Left ventricle myocardium superior (tissue), 1 donor: ENCODE measurements at regions not wholly inside any gene's neighbourhood (a gene's known extent, or its start where the extent isn't known, plus 50 kb on each side); places are given as distances from the start of the nearest gene placed in this dataset.
A peak's percentile ranks its signal among the peaks of the same experiment; 100 is the strongest.
"Not testable (repeated sequence)": the region's sequence is repeated elsewhere in the genome, so short reads cannot be mapped to it uniquely, and the experiment has no call there.

ENCODE experiments used
- ATAC-seq: fragments of 200-7000 bp; cut with Tn5 transposase; one replicate; pipeline ENCODE4 v1.9.1; 2020; ENCODE audit warnings: mild to moderate bottlenecking, moderate library complexity
- DNase-seq: peaks from one replicate; pipeline ENCODE4 v3.0.0-alpha.2; 2020
- intact Hi-C: fragments of 100-400 bp; cut with micrococcal nuclease; formaldehyde crosslinking; loops from one replicate; pipeline ENCODE4 v1.11.0; 2022
- donor health status: DM: no; HTN: yes; CAD: no; lungs with severe emphysema.

DNA sequence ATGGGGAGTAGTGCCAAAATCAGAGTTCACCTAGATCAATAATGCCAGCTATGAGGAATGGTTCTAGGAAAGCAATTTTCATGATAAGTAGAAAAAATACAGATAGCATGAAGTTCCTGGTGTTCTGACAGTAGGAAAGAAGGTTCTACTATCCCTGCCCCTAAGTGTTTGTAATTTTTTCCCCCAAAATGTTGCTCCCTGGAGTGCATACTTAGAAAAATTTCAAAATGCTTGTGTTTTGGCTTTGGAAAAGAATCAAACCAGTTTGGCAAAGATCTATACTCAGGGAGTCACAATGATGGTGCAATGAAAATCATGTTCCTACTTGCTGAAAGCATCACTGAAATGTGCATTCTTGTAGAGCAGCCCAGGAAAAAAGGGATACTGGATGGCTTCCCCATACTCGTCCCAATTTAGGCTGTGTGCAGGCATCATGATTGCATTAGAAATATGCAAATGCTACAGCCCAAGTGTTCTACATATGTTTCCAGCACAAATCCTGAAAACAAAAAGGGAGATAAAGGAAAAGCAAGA lies 74.7 kb downstream of the LPAR4 start:
- ATAC-seq: peak; percentile 74
- intact Hi-C loops: no loop called here

GRCh38 chrX:78831523-78831922 lies 84.0 kb downstream of the LPAR4 start:
- DNase-seq (no peak), ATAC-seq (no peak)
- intact Hi-C loops: no loop called here

More for the DNA sequence above, 74.7 kb downstream of the LPAR4 start:
- no peak for DNase-seq

DNA sequence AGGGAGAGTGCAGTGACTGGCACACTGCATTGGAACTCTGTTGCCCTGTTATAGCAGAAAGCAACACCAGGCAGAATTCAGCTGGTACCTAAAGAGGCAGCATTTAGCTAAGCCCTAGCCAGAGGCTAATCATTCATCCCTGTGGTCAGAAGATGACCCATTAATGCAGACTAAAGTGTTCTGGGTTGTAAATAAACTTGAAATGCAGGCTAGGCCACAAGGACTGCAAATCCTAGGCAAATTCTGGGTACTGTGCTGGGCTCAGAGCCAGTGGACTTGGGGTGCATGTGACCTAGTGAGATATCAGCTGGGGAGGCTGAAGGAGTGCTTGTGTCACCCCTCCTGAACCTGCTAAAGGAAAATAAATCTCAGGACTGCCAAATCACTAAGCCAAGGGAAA lies 91.2 kb downstream of the LPAR4 start:
- intact Hi-C loops: no loop called here
- no peak for DNase-seq
- no peak for ATAC-seq

DNA sequence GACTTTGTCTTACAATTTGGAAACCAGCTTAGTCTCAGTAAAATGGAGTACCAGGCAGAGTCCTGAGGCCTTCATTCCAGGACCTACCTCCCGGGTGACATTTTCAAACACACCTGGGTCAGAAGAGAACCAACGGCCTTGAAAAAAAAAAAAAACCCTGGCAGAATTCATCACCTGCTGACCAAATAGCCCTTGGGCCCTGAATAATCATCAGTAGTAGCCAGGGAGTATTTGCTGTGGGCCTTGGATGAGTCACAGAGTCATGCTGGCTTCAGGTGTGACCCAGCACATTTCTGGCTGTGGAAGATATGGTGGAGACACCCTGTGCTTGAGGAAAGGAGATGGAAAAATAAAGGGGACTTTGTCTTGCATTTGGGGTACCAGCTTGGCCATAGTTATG lies 92.2 kb downstream of the LPAR4 start:
- DNase-seq (no peak), ATAC-seq (no peak)
- intact Hi-C loops: no loop called here

DNA sequence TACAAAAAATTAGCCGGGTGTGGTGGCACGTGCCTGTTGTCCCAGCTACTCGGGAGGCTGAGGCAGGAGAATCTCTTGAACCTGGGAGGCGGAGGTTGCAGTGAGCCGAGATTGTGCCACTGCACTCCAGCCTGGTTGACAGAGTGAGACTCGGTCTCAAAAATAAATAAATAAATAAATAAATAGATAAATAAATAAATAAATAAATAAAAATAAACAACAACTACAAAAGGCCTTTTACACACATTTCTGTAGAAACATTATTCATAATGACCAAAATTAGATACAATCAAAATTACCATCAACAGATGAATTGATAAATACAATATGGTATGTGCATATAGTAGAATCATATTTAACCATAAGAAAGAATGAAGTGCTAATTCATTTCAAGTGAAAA lies 96.7 kb downstream of the LPAR4 start:
- intact Hi-C loops, DNase-seq, ATAC-seq: not testable (repeated sequence)

DNA sequence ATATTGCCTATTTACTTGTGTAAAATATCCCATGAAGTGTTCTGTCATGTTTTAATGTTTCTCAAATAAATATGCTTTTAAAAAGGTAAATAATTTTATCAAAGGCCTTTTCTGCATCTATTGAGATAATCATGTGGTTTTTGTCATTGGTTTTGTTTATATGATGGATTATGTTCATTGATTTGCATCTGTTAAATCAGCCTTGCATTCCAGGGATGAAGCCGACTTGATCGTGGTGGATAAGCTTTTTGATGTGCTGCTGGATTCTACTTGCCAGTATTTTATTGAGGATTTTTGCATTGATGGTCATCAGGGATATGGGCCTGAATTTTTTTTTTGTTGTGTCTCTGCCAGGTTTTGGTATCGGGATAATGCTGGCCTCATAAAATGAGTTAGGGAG lies 63.9 kb upstream of the P2RY10 start:
- intact Hi-C loops, DNase-seq, ATAC-seq: not testable (repeated sequence)

DNA sequence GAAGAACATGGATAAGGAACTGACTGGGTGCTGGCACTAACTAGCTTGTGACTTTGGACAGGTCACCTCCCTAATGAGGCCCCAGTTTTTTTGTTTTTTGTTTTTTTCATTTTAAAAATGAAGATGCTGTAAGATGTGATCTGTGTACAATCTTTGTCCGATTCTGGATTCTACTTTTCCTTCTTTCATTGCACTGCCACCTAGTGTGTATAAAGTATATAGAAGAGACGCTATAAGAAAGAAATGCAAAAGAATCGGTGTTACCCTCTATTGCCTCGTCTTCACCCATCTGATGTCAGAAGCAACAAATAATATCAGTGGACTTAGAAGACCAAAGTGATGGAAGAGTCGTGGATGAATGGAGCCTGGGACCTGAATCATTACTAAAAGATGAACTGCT lies 58.6 kb upstream of the P2RY10 start:
- ATAC-seq (no peak), DNase-seq (no peak)
- intact Hi-C loops: no loop called here
